GM19324 (cell line): ENCODE measurements at regions not wholly inside any gene's neighbourhood (a gene's known extent, or its start where the extent isn't known, plus 50 kb on each side); places are given as distances from the start of the nearest gene placed in this dataset.
"Not testable (repeated sequence)": the region's sequence is repeated elsewhere in the genome, so short reads cannot be mapped to it uniquely, and the experiment has no call there.

ENCODE experiments used
- ATAC-seq: cut with Tn5 transposase; IDR thresholded peaks from one replicate; pipeline ENCODE4 v1.9.1; 2021; ENCODE audit warnings: mild to moderate bottlenecking, moderate library complexity; ENCODE audit not compliant: unreplicated experiment, low FRiP score

DNA sequence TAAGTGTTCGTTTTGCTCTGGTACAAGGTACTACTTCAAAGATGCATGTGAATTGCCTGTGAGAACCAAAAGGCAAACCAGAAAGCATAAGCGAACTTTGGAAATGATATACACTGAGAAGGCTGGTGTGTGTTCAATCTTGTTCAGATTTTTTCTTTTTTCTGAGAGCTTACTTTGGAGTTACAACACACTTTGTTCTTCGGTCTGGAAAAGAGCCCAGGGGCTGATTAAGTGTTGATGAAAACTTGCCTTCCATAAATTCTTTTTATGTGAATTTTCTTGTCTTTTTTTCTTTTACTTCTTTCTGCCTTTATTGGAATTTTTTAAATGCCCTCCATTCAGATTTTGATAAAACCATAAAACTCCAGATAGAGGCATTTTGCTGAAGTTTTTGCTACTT is 395.1 kb upstream of the SASH1 start:
- no peak for ATAC-seq

DNA sequence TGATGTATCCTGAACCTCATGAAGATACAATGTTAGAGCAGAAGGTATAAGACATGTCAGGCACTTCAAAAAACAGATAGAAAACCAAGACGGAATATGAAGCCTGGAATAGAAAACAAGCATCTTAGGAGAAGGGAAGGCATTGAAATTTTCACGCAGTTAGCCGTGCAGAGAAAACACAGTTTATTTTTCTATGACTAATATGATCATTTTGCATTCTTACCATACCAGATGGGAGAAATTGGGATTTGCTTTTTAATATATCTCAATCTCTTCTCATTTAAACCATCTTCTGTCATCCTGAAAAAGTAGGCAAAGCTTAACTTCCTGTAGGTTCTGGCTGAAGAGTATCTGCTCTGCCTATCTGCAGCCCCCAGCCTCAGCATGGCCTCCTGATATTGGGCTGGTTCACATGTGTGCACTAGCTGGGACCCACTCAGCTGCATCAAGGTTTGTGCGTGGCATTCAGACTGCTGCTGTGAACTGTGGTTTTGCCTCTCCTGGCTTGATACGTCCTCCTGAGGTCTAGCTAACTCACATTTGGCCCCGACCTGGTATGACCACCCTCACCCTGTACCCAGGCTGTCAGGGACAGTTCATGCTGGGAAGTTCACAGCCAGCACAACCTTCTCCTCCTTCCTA is 392.5 kb upstream of the SASH1 start:
- ATAC-seq, result no peak

DNA sequence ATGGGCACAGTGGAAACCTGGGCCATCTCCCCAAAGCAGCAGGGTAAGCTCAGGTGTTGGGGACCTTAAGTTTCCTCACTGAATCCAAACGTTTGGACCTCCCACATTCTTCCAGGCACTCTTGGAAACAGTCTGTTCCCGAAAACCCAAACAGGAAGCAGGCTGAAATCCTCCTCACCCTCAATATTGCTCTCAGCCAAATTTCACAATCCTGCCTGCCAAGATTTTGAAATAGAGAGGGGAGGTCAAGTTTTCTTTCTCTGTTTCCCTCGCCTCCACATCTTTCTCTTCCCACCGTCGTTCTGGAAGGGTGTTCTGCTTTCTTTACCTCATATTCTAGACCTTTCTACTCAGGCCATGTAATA is 392.0 kb upstream of the SASH1 start:
- no peak for ATAC-seq

DNA sequence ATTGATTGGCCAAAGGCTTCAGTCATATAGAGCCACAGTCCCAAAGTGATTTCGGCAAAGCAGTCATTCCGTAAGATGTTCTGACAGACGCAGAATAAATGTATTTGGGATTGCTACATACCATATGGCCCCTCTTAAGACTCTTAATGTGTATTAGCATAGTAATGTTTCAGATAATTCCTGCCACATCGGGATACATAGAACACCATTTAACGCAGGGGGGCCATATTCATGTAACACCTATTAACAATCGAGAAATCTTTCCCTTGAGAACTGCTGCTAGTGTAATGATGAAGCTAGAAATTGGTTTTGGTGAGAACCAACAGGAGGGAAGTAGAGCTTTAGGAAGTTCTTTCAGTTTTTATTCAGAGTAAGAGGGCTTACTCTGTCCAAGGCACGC is 390.9 kb upstream of the SASH1 start:
- no peak for ATAC-seq

DNA sequence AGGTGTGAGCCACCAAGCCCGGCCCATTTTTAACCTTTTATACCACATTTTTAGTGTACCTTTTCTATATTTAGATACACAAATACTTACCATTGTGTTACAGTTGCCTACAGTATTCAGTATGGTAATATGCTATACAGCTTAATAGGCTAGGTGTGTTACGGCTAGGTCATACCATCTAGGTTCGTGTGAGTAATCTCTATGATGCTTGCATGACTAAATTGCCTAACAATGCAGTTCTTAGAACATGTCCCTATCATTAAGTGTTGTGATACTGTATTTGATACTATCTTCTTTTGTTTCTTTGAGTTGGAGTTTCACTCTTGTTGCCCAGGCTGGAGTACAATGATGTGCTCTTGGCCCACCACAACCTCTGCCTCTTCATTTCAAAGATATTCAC is 387.7 kb upstream of the SASH1 start:
- no peak for ATAC-seq

DNA sequence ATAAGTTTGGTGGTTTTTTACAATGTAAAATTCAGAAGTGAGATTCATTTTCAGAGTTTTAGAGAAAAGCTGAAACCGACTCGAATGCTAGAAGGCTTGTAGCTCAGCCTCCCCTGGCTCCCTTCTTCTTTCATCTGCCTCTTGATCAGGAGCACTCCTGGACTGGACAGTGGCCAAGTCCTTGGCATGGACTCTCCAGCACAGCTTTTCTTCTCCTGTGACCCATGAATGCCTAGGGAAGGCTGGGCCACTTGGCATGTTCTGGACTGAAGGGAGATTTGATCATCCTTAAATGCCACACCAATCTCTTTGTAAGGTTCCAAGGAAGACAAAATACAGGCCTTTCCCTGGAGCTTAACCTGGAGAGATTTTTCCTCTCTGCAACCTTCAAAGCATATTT is 384.0 kb upstream of the SASH1 start:
- no peak for ATAC-seq

DNA sequence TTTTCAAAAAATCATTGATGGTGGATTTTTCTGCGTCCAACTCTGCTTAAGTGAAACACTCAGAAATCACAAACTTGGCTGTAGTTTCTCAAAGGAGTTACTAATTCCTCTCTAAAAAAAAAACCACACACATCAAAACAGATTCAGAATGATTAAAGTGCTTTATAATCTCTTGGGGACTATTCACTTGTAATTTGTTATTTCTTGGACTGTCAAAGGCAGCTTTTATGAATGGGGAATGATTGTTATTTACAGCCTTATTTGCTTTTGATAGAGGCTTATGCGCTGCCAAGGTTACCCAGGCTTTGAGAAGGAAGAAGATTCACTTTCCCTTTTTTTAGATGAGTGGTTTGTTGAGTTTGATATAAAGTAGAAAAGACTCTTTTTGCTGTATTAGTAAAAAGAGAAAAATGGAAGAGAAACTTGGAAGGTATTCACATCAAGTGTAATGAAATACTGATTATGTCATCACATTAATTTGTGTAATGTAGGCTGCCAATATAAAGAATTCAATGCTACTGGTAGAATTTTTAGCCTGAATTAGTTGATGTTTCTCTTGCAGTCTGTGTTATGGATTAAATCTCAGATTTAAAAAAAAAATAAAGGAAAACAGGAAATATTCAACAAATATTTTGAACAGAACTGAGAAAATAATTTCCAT is 381.0 kb upstream of the SASH1 start:
- ATAC-seq, result no peak

DNA sequence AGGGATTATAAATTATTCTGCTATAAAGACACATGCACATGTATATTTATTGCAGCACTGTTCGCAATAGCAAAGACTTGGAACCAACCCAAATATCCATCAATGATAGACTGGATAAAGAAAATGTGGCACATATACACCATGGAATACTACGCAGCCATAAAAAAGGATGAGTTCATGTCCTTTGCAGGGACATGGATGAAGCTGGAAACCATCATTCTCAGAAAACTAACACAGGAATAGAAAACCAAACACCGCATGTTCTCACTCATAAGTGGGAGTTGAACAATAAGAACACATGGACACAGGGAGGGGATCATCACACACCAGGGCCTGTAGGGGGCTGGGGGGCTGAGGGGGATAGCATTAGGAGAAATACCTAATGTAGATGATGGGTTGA is 377.2 kb upstream of the SASH1 start:
- not testable (repeated sequence) for ATAC-seq

DNA sequence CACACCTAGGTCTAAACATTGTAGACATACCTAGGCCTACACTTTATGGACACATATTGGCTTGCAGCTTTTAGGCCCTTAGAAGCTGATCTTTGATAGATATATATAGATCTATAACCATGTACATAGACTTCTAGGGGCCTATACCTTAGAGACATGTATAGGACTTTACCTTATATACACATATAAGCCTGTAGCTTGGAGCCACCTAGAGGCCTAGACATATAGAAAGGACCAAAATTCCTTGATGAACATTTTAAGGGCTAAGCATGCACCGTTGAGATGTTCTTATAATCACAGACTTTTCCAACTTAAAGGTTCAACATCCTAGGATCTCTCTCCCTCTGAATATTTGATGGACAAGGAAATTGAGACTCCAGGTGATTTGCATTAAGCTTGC is 371.7 kb upstream of the SASH1 start:
- ATAC-seq, result no peak

DNA sequence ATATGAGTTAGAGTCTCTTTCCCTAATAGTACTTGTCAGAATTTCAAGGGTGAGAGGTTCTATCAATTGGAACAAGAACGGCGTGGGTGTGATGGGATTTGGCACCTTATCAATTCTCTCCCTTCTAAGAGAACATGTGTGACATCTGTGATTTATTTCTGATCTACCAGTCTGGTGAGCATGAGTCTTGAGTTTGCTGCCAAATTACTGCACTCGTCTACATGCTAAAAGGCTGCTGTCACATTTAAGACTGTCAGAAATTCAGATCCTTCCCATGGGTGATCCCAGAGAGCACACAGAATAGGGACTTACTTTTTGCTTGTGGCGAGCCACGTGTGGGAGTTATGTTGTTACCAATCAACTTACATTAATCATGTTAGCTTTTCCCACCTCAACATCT is 370.2 kb upstream of the SASH1 start:
- ATAC-seq, result no peak

DNA sequence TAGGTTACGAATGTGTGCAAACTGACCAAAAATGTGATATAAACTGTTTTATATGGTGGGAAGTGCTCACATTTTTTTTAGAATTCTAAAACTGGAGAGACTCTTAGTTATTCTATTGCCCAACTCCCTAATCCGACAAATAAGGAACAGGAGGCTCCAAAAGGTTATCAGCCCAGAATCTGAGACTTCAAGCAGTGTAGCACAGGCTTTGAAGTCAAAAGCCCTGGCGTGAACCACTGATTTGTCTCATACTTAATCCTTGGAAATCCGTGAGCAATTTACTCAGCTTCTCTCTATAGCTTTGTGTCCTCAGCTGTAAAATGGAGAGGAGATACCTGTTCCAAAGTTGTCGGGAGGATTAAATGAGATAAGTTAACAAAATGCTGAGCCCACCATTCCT is 368.8 kb upstream of the SASH1 start:
- ATAC-seq, result no peak

DNA sequence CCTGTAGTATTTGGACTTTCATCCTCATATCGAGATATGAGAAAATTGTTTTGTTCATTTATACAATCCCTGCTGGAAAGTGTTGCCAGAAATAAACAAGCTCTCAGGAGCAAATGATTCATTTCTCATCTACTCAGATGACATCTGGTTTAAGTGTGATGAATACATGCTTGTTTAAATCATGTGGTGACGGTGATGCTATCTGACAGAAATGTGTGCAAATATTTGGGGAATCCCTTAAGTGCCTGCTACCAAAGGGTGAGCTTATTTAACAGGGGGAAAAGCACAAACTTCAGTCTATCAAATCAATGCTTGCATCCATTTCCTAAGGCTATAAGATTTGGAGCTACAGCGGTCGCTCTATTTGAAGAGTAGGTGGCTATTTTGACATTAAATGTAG is 368.3 kb upstream of the SASH1 start:
- ATAC-seq, result no peak

DNA sequence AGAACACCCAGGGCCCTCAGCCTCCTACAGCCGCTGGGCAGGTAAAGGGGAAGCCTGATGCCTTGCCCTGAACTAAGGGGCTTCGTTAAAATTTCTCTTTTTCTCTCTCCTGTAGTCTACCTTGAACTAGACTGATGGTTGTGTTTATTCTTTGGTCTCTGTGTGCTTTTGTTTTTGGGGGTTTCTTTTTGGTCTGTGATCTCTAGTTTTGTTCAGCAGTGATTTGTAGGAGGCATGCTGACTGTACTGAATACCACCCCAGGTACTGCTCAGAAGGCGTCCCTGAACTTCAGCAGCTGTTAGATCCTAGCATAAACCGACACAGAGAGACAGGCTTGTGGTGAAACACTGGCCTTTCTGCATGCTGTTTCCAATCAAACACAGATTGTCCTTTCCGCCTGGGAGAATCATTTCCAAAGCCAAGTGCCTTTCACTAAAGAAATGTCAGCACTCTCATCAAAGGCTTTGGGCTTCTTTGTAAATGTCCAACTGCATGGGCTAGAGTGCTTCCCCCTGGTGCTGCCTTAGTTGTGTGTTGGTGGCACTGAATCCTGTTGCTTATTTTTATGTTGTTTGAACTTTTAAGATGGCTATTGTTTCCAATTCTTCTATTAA is 364.7 kb upstream of the SASH1 start:
- no peak for ATAC-seq

DNA sequence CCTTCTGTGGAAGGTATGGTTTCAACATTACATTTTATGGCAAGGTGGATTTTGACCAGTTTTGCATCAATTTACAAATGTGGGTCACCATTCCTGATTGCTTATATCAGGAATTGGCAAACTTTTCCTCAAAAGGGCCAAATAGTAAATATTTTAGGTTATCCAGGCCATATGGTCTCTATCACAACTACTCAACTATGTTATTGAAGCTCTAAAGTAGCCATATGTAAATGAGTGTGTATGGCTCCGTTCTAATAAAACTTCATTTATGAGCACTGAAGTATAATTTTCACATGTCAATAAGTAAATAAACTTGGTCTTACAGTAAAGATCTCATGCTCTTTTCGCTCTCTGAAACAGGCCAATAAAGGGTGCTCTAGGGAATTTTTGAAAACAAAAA is 362.7 kb upstream of the SASH1 start:
- ATAC-seq, result no peak

DNA sequence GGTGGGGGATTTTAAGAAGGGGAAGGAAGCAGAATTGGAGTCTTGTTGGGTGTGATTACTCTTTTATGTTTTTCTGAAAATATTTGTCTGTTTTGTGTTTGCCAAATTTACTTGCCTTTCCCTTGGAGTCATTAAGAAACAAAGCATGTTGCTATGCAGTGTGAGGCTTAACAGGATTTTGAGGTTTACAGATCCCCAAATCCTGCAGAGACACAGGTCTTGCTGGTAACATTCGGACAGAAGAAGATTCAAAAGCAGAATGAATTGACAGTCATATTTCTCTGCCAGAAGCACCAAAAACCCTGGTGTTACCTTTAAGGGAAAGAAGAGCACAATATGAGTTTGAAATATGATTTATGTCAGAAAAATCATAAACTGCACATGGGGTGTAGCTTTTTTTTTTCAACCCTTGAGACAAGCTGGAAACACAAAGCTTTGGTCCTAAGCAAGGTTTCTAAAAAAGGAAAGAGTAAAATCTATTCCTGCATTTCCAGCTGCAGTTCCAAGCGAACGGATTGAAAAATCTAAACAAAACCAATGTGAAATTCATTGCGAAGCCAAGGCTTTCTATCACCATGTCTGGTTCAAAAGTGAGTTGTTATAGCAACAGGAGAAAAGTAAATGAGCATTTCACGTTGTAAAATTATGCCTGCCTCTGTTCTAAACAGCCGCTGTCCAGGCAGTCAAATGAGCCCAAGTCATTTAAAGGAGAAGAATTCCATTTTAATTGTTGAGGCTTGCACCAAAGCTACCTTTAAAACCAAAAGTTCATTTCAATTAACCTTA is 358.9 kb upstream of the SASH1 start:
- ATAC-seq, result no peak

DNA sequence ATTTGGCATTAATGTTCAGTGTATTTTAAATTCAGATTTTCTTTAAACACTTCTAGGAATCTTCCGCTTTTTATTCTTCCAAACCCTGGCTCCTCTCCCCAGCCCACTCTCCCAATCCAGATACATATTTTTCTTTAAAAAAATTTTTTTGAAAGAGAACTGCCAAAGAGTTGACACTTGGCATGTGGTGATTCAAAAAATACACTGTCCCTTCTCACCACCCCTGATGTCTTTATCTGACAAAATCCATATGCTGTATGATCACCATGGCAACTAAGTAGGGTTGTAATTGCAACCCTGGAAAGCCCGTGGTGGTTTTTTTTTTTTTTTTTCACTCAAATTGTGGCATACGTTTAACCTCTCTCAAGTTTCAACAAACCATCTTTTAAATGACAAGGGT is 355.8 kb upstream of the SASH1 start:
- ATAC-seq, result no peak

DNA sequence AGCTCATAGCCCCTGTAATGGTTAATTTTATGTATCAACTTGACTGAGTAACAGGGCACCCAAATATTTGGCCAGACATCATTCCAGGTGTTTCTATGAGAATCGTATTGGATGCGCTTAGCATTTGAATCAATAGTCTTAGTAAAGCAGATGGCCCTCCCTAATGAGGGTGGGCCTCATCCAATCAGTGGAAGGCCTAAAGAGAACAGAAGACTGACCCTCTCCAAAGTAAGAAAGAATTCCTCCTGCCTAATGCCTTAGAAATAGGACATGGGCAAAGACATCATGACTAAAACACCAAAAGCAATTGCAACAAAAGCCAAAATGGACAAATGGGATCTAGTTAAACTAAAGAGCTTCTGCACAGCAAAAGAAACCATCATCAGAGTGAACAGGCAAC is 352.5 kb upstream of the SASH1 start:
- no peak for ATAC-seq

DNA sequence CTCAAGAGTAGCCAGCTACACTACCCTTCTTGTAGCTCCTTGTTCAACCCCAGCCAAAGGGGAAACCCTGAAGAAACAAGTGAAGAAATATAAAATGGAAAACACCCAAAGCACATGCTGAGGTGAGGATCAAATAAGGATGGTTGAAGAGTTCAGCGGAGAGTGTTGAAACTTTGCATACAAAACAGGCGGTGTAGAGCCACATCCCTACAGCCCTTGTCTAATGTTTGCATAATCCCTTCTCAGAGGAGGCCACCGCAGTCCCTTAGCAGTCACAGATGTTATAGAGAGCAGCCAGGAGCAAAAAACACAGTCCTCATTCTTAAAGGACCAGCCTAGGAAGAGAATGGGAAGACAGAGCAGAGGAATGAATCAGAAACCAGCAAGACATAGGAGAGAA is 350.7 kb upstream of the SASH1 start:
- no peak for ATAC-seq

DNA sequence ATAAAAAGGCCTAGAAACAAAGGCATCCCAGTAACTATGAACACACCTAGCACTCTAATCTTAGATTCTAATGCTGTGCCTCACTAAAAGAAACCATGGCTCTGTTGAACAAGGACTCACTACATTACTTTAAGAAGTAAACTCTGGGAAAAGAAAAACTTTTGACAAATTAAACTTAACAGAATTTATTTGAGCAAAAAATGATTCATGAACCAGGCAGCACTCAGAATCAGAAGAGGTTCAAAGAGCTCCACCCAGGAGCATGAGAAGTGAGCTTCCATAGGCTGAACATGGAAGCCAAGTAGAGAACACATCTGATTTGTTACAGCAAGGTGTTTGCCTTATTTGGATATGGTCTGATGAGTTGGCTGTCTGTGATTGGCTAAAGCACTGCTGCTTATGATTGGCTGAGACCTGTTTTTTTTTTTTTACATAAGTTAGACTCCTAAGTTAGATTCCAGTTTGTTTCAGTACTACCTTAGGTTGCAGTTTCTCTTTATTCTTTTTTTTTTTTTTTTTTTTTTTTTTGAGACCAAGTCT is 343.6 kb upstream of the SASH1 start:
- no peak for ATAC-seq

DNA sequence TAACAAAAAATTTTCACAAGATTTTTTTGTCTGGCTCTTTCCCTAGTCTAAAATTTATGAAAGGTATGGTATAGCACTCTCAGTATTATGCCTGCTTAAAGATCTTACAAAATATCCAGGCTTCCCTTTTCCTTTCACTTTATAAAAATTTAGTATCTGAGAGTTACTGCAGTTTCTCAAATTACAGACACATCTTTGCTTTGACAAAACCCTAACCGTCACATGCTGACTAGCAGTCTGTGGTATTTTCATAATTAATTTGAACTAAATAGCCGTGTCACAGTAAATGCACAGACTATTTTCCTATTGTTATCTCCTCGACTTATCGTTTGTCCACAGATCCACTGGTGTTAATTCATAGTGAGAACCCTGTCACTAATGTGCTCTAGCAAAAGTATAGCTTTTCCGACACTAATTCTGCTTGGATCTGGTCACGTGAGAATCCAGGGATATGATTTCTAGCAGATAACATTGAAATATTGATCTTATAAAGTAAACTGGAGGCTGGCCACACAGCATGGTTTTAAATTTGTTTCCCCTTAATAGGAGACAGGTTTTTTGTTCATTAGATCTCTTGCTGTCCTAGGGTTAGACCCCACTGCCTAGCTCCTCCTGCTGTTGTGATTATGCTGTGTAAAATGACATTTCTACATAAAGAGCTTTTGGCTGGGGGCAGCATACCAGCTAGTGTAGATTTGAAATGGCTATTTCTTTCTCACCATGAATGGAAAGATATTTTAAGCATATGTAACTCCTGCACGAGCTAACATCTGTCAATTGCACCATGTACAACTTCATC is 340.6 kb upstream of the SASH1 start:
- ATAC-seq, result no peak

DNA sequence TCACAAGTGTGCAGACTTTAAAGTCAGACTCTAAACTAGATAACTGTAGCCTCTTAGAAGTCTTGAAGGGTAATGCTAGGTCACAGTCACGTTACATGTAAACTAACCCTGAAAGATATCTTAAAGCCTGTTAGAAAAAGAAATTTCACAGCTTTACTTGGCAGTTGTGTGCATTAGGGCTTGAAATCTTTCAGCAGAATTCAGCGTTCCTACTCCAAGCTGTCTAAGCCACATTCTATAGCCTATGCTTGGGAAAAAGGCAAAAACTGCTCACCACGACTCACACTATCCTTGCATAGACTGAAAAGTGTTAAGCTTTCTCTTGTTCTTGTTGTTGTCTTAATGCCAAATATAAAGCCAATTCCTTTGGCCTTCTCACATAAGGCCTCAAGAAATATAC is 338.0 kb upstream of the SASH1 start:
- no peak for ATAC-seq
